Activated CD8-positive, alpha-beta memory T cell treated with anti-CD3 and anti-CD28 coated beads, Interleukin-2, amount 10 ng/mL, durations not matched to agents 7 days and 5 days (primary cell): ENCODE measurements at regions not wholly inside any gene's neighbourhood (a gene's known extent, or its start where the extent isn't known, plus 50 kb on each side); places are given as distances from the start of the nearest gene placed in this dataset.
"Not testable (repeated sequence)": the region's sequence is repeated elsewhere in the genome, so short reads cannot be mapped to it uniquely, and the experiment has no call there.

ENCODE experiments used
- ATAC-seq: fragments of 150-1000 bp; cut with Tn5 transposase; one replicate; pipeline ENCODE4 v1.10.0; 2021; ENCODE audit warnings: moderate library complexity
- CTCF ChIA-PET: fragments of 350-600 bp; sonication (Branson Sonifier 250); formaldehyde crosslinking; loops from one replicate; lab custom pipeline; 2021; ENCODE audit warnings: antibody characterized with exemption; lab: Charles Lee
- DNase-seq: peaks from one replicate; pipeline ENCODE4 v3.0.0-alpha.2; 2020
- H3K27ac Mint-ChIP-seq: one replicate; pipeline ENCODE4 v1.8.0; 2021; ENCODE audit warnings: mild to moderate bottlenecking, mixed read lengths
- H3K27me3 Mint-ChIP-seq: one replicate; pipeline ENCODE4 v1.8.0; 2021; ENCODE audit warnings: mixed read lengths
- H3K36me3 Mint-ChIP-seq: one replicate; pipeline ENCODE4 v1.8.0; 2021; ENCODE audit warnings: mild to moderate bottlenecking, mixed read lengths
- H3K4me1 Mint-ChIP-seq: one replicate; pipeline ENCODE4 v1.8.0; 2021; ENCODE audit warnings: mixed read lengths
- H3K4me3 Mint-ChIP-seq: one replicate; pipeline ENCODE4 v1.8.0; 2021; ENCODE audit warnings: mild to moderate bottlenecking, moderate library complexity, mixed read lengths
- H3K9me3 Mint-ChIP-seq: one replicate; pipeline ENCODE4 v1.8.0; 2022; ENCODE audit warnings: low read depth, mixed read lengths

DNA sequence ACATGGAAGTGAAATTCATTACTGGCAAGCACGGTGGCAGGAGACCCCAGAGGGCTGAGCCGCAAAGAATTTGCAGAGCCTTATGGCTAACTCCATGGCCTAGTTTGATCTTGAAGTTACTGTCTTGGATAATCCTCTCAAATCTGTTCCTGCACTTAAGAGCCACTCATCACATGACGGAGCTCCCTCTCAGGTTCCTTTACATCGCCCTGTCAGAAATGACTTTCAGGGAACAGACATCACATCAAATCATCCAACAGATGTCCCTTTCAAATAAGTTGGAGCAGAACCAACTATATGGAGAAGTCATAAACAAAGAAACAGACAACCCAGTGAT is 328.8 kb upstream of the THBS1 start:
- DNase-seq = no peak
- peaks cover 25% of the 10 kb centered on the region for H3K27me3 Mint-ChIP-seq
- H3K9me3 Mint-ChIP-seq = no peaks in the 10 kb centered on the region
- no peak overlapping the region for H3K27ac Mint-ChIP-seq
- H3K36me3 Mint-ChIP-seq = no peaks in the 10 kb centered on the region
- no peak overlapping the region for H3K4me3 Mint-ChIP-seq
- no peak for ATAC-seq
- no peaks in the 10 kb centered on the region for H3K4me1 Mint-ChIP-seq
- CTCF ChIA-PET = no interaction called here

GRCh38 chr15:39253552-39253951 is 327.3 kb upstream of the THBS1 start:
- Mint-ChIP-seq H3K9me3 (no peaks in the 10 kb centered on the region), H3K27ac (no peak overlapping the region), H3K36me3 (no peaks in the 10 kb centered on the region), H3K4me1 (no peaks in the 10 kb centered on the region), H3K4me3 (no peak overlapping the region), H3K27me3 (peaks cover 18% of the 10 kb centered on the region)
- CTCF ChIA-PET = no interaction called here
- DNase-seq (no peak), ATAC-seq (no peak)

- DNase-seq (no peak), ATAC-seq (no peak)
- no peaks in the 10 kb centered on the region for H3K9me3 Mint-ChIP-seq
- peaks cover 16% of the 10 kb centered on the region for H3K27me3 Mint-ChIP-seq
- H3K36me3 Mint-ChIP-seq = no peaks in the 10 kb centered on the region
- no peak overlapping the region for H3K4me3 Mint-ChIP-seq
- CTCF ChIA-PET = no interaction called here
- no peak overlapping the region for H3K27ac Mint-ChIP-seq
- no peaks in the 10 kb centered on the region for H3K4me1 Mint-ChIP-seq
Measured at GRCh38 chr15:39254181-39254580, 326.7 kb upstream of the THBS1 start.

GRCh38 chr15:39255760-39256159 is 325.1 kb upstream of the THBS1 start:
- DNase-seq (no peak), ATAC-seq (no peak)
- Mint-ChIP-seq H3K9me3 (no peaks in the 10 kb centered on the region), H3K4me3 (no peak overlapping the region), H3K36me3 (no peaks in the 10 kb centered on the region), H3K27me3 (peaks cover 10% of the 10 kb centered on the region), H3K4me1 (no peaks in the 10 kb centered on the region), H3K27ac (no peak overlapping the region)
- CTCF ChIA-PET = no interaction called here

DNA sequence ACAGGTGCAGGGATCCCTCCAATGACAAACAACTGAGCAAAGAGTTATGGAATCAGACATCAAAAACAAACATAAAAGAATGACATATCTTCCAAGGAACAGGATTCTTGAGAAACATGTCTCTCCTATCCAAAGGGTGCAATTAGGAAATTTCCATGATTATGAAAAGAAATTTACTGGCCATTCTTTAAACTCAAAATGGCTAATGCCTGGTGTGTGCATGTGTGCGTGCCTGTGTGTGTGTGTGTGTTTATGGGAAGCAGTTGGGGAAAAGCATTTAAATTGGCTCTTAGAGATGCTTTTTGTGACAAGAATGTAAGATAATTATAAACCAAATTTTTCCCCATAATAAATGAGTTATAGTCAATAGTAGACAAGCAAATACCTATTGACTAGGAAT is 320.5 kb upstream of the THBS1 start:
- peaks cover 15% of the 10 kb centered on the region for H3K27me3 Mint-ChIP-seq
- peaks cover 5% of the 10 kb centered on the region for H3K4me1 Mint-ChIP-seq
- DNase-seq (no peak), ATAC-seq (no peak)
- H3K9me3 Mint-ChIP-seq = no peaks in the 10 kb centered on the region
- no peak overlapping the region for H3K27ac Mint-ChIP-seq
- CTCF ChIA-PET = no interaction called here
- no peak overlapping the region for H3K4me3 Mint-ChIP-seq
- H3K36me3 Mint-ChIP-seq = no peaks in the 10 kb centered on the region

- H3K27ac Mint-ChIP-seq = no peak overlapping the region
Measured at GRCh38 chr15:39260791-39261190, 320.1 kb upstream of the THBS1 start.

GRCh38 chr15:39261397-39262183 is 319.3 kb upstream of the THBS1 start:
- H3K27me3 Mint-ChIP-seq = peaks cover 19% of the 10 kb centered on the region
- DNase-seq, H3K9me3 Mint-ChIP-seq, H3K27ac Mint-ChIP-seq, H3K36me3 Mint-ChIP-seq, H3K4me1 Mint-ChIP-seq, H3K4me3 Mint-ChIP-seq, CTCF ChIA-PET, ATAC-seq: not testable (repeated sequence)

More at GRCh38 chr15:39260791-39261190, 320.1 kb upstream of the THBS1 start:
- H3K4me1 Mint-ChIP-seq = peaks cover 5% of the 10 kb centered on the region
- no peaks in the 10 kb centered on the region for H3K9me3 Mint-ChIP-seq
- ATAC-seq = no peak
- peaks cover 15% of the 10 kb centered on the region for H3K27me3 Mint-ChIP-seq
- CTCF ChIA-PET = no interaction called here
- no peak for DNase-seq
- no peak overlapping the region for H3K4me3 Mint-ChIP-seq
- H3K36me3 Mint-ChIP-seq = no peaks in the 10 kb centered on the region

GRCh38 chr15:39262995-39263772 is 317.7 kb upstream of the THBS1 start:
- H3K27ac Mint-ChIP-seq, H3K4me3 Mint-ChIP-seq, ATAC-seq, H3K9me3 Mint-ChIP-seq, H3K4me1 Mint-ChIP-seq, CTCF ChIA-PET, H3K36me3 Mint-ChIP-seq, DNase-seq: not testable (repeated sequence)
- peaks cover 19% of the 10 kb centered on the region for H3K27me3 Mint-ChIP-seq

- peaks cover 24% of the 10 kb centered on the region for H3K27me3 Mint-ChIP-seq
- no peak overlapping the region for H3K27ac Mint-ChIP-seq
- H3K4me3 Mint-ChIP-seq = no peak overlapping the region
- CTCF ChIA-PET = interaction anchor here (1.0 kb wide), 1 partner anchor 132 kb away, joined by 3 read pairs; no protein-coding TSS in a partner anchor
- no peaks in the 10 kb centered on the region for H3K36me3 Mint-ChIP-seq
- DNase-seq (no peak), ATAC-seq (no peak)
- H3K4me1 Mint-ChIP-seq = peaks cover 5% of the 10 kb centered on the region
- H3K9me3 Mint-ChIP-seq = no peaks in the 10 kb centered on the region
Measured at GRCh38 chr15:39265261-39265660, 315.6 kb upstream of the THBS1 start.

- Mint-ChIP-seq H3K27me3 (peaks cover 26% of the 10 kb centered on the region), H3K36me3 (no peaks in the 10 kb centered on the region), H3K4me1 (peaks cover 5% of the 10 kb centered on the region), H3K9me3 (no peaks in the 10 kb centered on the region), H3K4me3 (no peak overlapping the region), H3K27ac (no peak overlapping the region)
- DNase-seq = no peak
- no peak for ATAC-seq
- CTCF ChIA-PET = no interaction called here
Measured at GRCh38 chr15:39266890-39267289, 314.0 kb upstream of the THBS1 start.

DNA sequence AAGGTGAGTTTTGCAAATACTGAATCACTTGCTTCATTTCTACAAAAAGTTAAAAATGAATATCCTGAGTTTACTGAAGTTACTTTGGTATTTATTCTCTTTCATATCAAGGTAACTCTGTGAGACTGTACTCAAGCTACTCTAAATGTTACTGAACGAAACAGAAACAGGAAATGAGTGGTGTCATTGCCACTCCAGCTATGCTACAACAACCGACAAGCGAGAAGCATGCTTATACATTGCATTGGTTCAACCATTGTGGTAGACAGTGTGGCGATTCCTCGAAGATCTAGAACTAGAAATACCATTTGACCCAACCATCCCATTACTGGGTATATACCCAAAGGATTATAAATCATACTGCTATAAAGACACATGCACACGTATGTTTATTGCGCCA is 313.2 kb upstream of the THBS1 start:
- Mint-ChIP-seq H3K36me3 (no peaks in the 10 kb centered on the region), H3K27ac (no peak overlapping the region), H3K4me1 (peaks cover 4% of the 10 kb centered on the region), H3K4me3 (no peak overlapping the region), H3K9me3 (no peaks in the 10 kb centered on the region), H3K27me3 (peaks cover 18% of the 10 kb centered on the region)
- ATAC-seq = no peak
- CTCF ChIA-PET = no interaction called here
- DNase-seq = no peak

- no peak overlapping the region for H3K27ac Mint-ChIP-seq
- ATAC-seq (no peak), DNase-seq (no peak)
- no peak overlapping the region for H3K4me3 Mint-ChIP-seq
- no peaks in the 10 kb centered on the region for H3K36me3 Mint-ChIP-seq
- peaks cover 18% of the 10 kb centered on the region for H3K27me3 Mint-ChIP-seq
- H3K9me3 Mint-ChIP-seq = no peaks in the 10 kb centered on the region
- H3K4me1 Mint-ChIP-seq = no peaks in the 10 kb centered on the region
- CTCF ChIA-PET = no interaction called here
Measured at GRCh38 chr15:39269352-39269751, 311.5 kb upstream of the THBS1 start.

GRCh38 chr15:39269821-39270220 is 311.1 kb upstream of the THBS1 start:
- Mint-ChIP-seq H3K9me3 (no peaks in the 10 kb centered on the region), H3K4me1 (no peaks in the 10 kb centered on the region), H3K4me3 (no peak overlapping the region), H3K27ac (no peak overlapping the region), H3K27me3 (peaks cover 21% of the 10 kb centered on the region), H3K36me3 (no peaks in the 10 kb centered on the region)
- CTCF ChIA-PET = no interaction called here
- ATAC-seq = no peak
- no peak for DNase-seq

DNA sequence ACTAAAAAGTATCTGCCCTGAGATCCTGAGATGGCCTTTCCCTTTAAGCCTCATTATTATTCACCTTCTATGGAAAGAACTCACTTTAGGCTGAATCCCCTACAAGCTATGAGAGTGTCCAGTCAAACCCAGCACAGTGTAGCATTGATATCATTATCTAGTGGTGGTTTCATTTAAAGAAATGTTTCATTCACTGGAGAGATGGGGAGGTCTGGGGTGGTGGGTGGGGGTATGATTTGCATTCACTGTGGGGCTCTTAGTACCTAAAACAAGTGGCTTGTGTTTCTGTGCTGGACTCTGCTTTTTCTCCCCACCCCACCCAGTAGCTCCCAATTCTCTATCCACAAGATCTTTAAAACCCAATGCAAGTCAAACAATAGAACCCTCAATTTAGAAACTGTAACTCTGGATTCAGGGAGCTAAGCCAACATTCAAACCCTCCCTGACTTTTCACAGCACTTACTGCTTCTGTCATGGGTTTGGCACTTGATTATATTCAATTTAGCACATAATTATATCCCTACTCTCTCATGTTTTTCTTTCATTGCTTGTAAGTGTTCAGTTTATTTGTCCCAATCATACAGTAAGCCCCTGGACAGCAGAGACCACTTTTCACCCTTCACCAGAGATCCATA is 310.5 kb upstream of the THBS1 start:
- no peak for DNase-seq
- no peak for ATAC-seq
- CTCF ChIA-PET = no interaction called here
- no peaks in the 10 kb centered on the region for H3K9me3 Mint-ChIP-seq
- H3K27ac Mint-ChIP-seq = no peak overlapping the region
- no peaks in the 10 kb centered on the region for H3K36me3 Mint-ChIP-seq
- H3K4me1 Mint-ChIP-seq = no peaks in the 10 kb centered on the region
- H3K4me3 Mint-ChIP-seq = no peak overlapping the region
- H3K27me3 Mint-ChIP-seq = peaks cover 18% of the 10 kb centered on the region
